HG03066 (cell line): ENCODE measurements at regions not wholly inside any gene's neighbourhood (a gene's known extent, or its start where the extent isn't known, plus 50 kb on each side); places are given as distances from the start of the nearest gene placed in this dataset.
"Not testable (repeated sequence)": the region's sequence is repeated elsewhere in the genome, so short reads cannot be mapped to it uniquely, and the experiment has no call there.

Experiments
- ATAC-seq: cut with Tn5 transposase; IDR thresholded peaks from one replicate; pipeline ENCODE4 v1.9.1; 2021; ENCODE audit warnings: low read depth; ENCODE audit not compliant: unreplicated experiment

DNA sequence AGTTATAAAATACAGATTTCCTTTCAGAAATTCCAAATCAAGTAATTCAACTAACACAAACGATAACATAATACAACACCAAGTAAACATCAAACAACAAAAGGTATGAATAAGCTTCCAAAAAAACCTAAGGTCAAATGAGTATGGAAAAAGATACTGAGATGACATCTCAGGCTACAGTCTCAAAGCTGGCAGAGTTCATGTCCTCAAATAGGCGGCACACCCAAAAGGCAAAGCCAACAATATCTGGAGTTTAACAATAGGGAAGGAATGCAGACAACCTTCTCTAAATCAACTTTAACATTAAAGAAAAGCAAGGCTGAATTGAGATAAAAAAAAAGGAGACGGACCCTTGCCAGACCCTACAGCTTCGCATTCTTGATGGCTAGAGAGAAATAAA lies 346.6 kb downstream of the RSL24D1 start:
- no peak for ATAC-seq

DNA sequence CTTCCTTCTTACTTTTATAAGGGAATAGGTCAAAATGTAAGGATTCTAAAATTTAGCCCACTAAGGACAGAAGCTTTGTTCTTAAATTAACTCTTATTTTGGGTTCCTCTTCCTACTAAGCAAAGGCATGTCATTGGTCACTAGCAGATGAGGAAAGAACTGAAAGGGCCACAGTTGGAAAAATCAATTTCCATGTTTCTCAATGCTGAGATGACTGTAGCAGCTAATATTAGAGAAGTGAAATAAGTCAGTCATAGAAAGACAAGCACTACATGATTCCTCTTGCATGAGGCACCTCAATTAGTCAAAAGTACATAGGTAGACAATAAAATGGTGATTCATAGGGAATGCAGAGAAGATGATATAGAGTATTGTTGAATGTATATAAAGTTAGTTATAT lies 353.7 kb downstream of the RSL24D1 start:
- no peak for ATAC-seq

DNA sequence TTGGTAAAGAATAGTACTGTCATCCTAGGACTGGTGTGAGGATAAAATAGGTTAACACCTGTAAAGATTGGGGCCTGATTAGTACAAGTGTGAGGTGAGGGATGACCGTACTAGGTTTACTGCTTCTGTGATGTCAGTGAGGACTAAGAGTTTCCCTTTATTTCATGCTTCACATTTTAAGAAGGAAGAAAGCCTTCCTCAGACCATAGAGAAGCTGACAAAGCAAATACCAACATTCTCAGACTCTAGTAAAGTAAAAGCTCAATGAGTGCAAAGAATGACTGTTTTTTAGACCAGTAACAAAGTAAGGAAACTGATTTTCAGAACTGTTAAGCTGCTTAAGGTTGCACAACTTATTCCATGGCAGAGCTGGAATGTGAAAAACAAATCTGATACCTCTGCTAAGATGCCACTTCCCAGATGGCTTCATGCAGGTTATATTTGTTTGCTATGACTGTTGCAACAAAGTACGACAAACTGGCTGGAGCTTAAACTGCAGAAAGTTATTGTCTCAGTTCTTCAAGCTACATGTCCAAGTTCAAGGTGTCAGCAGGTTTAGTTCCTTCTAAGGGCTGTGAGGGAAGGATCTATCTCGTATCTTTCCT lies 354.9 kb downstream of the RSL24D1 start:
- no peak for ATAC-seq

DNA sequence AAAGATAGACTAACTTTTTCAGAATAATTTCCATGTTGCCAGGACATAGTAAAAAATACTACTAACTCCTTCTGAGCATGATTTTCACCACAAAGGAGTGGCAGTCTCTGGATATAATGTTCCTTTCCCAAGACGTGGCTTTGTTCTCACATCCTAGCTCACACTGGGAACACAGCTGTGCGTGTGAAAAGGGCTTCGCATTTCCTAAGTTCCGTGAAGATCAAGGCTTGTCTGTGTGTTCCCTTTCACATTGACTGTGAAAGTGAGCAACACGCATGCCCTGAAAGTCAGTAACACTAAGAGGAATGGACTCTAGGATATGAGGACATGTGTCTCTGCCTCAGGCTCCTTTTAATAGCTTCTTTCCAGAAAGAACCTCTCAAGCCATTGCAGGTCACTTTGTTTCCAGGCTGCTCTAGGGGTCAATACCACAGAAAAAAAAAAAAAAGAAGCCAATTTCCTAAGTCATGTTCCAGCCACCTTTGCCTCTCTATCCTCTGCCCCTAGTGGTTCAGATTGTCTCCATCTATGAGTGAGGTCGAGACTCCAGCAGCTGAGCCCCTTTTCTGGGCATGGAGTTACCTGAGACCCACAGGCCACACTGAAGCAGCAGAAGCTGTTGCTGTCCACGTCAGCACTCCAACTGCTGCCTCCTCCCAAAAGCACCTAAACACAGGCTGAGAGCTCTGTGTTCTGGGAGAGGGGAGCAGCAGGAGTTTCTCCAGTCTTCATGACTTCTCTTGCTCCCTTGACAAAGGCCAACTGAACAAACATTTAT lies 355.9 kb downstream of the RSL24D1 start:
- no peak for ATAC-seq

DNA sequence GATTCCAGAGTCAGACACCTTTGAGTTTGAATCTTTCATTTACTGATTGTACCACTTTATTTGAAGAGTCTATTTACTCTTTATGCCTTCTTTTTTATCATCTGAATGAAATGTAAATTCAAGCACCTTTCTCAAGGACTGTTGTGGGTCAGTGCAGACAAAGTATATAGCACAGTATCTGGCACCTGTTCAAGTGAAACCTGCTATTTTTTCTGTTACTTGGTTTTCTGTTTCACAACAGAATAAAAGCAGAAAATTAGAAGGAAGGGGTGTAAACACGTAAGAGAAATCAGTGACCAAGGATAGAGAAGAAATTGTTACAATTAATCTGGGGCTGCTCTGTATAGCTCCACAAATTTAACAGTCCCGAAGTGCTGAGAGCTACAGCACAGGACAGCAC lies 357.4 kb downstream of the RSL24D1 start:
- ATAC-seq: no peak

DNA sequence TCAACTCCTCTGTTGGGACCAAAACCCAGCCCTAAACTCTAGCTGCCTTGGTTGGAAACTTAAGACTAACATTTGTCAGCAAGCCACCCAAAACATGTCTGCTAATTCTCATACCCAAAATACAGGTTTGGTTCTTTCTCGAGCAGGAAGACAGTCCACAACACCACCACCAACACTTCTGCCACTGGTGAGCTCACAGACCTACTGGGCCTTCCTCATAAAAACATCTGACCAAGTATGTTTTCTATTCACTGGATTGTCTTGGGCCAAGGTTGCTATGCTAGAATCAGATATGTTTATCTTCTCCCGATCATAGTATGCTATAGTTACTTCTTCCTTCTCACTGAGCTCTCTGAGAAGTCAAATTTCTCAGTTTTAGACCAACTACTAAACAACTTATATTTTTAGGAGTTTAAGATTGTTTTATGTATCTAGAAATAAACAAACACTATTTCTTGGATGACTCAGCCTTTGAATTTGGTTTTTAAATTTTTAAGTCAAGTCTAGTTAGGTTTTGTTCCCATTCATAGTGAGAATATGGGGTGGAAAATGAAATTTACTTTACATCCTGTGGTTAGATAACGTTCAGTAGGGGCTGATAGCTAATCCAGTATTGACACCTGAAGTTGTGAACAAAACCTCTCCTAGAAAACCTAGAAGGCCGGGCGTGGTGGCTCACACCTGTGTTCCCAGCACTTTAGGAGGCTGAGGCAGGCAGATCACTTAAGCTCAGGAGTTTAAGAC lies 360.5 kb downstream of the RSL24D1 start:
- peak; percentile 52 for ATAC-seq

DNA sequence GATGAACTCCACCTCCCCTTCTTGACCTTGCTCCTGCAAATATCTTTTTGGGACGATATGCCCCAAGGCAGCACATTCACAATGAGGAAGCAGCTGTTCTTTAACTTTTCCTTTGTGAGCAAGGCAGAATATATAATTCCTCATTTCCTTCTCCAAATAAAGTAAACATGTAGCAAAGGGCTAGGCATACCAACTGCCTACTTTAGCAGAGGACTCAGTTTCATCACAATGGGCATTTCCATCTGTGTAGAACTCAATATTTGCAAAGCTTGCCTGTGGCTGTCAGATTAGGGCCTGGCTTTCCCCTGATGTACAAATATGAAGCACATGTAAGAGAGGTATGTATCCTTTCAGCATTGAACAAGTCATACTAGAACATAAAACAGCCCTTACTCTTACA lies 366.9 kb downstream of the RSL24D1 start:
- no peak for ATAC-seq

DNA sequence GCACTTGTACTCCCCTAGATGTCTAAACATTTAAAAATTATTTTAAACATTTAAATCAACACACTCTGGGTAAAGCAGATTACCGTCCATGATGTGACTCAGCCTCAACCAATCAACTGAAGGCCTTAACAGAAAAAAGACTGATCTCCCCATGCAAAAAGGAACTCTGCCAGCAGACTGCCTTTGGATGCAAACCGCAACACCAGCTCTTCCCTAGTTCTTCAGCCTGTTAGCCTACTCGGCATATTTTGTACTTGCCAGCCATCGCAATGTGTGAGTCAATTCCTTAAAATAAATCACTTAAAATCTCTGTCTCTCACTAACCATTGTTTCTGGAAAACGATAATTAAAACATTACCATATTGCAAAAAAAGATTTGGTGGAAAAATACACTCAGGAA lies 375.9 kb downstream of the RSL24D1 start:
- no peak for ATAC-seq

DNA sequence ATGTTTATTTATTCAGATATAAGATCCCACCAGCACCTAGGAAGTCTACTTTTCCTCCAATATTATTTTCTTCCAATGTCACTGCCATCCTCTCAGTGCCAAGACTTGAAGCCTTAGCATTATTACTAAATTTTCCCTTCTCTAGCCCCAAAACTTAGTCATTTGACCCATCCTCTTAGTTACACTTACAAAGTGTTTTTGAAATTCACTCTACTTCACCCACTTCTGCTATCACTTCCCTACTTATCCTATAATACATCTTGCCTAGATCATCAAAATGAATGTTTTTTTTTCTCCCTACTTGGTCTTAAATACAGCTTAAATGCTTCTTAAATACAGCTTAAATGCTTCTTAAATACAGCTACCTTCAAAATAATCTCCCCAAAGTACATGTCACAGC lies 376.6 kb downstream of the RSL24D1 start:
- ATAC-seq: no peak

DNA sequence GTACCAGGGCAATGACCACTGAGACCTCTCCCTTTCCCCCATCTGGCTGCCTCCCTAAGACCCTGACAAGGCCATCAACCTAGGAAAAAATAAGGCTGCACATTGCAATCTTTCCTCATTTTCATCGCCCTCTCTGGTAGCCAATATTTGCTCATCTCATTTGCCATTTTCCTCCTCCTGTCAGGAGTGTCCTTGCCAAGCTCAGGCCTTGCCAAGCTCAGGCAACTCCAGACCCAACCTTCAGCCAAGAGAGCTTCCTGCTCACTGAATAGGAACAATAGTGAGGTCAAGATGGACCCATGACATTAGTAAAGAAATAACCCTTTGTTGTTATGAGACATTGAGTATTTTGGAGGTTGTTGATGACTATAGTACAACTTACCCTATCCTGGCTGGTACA lies 380.3 kb downstream of the RSL24D1 start:
- no peak for ATAC-seq

DNA sequence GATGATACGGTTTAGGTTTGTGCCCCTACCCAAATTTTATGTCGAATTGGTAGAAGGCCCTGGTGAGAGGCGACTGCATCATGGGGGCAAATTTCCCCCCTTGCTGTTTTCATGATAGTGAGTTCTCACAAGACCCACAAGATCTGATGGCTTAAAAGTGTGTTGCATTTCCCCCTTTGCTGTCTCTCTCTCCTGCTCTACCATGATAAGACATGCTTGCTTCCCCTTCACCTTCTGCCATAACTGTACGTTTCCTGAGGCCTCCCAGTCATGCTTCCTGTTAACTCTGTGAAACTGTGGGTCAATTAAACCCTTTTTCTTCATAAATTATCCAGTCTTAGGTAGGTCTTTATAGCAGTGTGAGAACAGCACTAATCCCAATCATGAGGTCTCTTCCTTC lies 381.2 kb downstream of the RSL24D1 start:
- ATAC-seq: no peak

DNA sequence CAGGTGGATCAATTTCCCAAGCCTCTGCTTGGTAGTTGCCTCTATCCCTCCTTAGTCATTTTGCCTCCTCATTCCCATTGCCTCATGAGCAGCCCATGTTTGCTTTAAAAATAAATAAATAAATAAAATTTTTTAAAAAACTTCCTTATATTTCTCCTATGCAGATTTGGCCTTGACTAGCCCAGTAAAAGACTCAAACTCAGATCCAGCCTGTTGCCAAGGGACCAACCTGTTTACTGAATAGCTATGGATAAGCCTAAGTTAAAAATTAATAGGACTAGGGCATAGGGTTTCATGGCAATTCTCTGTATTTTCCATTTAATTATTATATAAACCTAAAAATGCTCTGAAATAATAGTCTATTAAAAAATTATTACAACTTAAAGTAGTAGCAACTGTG lies 384.4 kb downstream of the RSL24D1 start:
- no peak for ATAC-seq

DNA sequence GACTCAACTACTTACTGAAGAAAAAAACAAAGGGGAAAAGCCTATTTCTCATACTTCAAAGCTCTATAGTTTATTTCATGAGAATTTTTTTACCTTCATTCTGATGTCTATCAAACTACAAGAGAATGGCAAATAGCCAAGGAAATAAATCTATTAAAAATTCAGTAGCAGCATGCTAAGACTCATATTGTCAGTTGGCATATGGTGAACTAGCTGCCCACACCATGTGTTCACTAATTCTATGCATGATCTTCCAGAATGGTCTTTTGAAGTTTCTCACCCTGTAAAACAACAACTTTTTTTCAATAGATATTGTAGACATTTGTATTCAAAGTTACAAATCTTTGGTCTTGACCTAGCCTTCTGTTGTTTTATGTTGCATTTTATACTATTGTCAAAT lies 386.2 kb downstream of the RSL24D1 start:
- ATAC-seq: no peak

DNA sequence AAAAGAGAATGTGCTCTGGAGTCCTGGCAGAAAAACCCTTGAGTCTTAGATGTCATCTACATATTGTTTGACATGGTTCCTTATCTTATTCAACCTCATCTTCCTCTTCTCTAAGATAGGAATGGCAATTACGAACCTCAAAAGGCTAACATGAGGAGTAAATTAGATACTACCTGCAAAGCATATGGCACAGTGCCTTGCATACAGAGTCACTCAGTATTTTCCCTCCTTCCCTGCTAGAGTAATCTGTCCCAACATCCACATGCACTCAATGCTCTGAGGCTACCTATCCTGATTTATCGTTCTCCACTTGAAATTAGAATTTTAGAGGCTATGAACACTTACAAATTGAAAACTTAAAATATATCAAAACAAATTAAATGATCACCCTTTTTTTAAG lies 386.7 kb downstream of the RSL24D1 start:
- ATAC-seq: no peak

DNA sequence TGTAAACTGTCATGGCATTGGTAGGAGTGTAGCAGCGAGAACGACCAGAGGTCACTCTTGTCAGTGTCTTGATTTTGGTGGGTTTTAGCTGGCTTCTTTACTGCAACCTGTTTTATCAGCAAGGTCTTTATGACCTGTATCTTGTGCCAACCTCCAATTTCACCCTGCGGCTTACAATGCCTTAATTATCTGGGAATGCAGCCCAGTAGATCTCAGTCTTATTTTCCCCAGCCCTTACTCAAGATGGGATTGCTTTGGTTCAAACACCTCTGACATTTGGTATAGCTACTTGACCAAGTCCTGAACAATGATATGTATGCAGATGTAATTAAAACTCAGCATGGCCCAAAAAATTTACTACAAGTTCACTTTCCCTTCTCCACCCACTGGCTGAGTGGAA lies 388.4 kb downstream of the RSL24D1 start:
- no peak for ATAC-seq

DNA sequence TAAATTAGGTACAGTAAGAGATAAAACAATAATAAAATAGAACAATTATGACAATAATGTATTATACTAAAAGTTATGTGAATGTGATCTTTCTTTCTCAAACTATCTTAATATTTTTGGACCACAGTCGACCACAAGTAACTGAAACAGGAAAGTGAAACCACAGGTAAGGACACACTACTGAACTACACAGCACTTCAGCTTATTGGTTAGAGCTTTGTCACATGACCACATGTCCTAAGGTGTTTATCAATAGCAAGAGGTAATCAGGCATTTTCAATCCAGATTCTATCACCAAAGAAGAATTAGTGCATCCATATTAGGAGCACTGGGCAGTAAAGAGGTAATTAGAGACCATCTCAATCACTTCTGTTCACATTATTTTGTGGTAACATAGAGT lies 392.8 kb downstream of the RSL24D1 start:
- ATAC-seq: peak; percentile 28

DNA sequence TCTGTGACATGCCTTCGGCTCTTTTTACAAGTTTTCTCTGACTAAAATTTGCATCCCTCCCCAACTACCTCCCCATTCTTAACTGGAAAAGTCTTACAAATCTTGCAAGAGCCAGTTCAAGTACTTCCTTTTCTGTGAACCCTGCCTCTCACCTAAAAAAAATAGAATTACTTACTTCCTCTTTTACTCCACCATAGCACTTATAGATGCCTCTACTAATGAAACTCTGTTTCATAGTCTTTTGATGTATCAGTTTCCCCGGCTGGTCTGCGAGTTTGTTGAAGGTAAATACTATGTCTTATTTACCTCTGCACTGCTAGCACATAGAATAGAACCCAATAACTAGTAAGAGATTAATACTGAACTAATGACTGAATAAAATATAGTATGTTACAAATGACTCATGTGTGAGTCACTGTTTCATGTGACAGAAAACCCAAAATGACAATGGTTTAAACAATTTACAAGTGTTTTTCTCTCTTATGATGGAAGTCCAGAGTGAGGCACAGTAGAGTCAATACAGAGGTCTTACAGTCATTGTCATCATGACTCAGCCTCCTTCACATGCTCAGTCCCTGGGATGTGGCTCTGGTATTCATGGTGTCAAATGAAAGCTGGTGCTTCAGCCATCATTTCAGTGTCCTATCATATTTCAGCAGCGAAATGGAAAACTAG lies 393.5 kb downstream of the RSL24D1 start:
- peak; percentile 79 for ATAC-seq

DNA sequence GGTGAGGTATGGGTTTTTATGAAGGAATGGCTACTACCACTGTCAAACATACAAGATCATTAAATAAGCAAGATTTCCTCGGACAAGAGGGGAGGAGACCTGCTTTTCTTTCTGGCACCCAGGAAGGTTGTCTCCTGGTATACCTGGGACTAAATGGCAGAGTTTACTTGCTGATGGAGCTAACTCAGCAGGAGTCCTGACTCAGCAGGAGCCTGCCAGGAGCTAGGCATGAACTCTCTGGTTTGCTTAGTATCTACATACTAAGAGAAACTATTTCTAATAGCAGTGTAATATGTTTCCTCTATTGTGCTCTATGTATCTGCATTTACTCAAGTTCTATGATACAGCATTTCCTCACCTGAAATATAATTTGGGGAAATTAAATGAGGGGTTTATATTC lies 404.2 kb downstream of the RSL24D1 start:
- no peak for ATAC-seq

DNA sequence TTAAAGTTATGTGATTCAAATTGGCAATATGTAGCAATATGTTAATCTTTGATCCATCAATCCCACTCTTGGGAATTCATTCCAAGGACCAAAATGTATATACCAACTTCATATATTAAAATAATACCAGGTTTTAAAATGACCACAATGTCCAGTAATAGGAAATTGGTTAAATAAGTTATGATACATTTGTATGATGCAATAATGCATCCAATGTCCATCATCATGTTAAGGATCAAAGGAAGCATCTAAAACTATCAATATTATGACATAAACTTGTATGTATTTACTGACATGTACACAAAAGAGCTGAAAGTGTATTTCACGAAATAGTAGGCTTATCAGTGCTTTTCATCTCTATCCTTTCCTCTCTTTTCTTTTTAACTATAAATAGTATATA lies 406.0 kb downstream of the RSL24D1 start:
- no peak for ATAC-seq

DNA sequence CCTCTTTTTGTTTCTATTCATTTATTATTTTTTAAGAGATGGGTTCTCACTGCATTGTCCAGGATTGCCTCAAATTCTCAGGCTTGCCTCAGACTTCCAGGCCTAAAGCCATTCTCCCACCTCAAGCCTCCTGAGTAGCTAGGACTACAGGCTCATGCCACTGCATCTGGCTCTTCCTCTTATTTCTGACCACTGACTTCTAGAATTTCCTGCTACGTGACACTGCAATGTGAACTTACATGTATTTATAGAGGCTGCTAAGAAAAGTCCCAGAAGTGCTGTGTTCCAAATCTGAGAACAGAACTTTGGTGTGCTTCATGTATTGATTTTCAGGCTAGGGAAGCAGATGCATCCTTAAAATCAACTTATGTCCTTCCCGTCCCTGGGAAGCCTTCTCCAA lies 407.4 kb downstream of the RSL24D1 start:
- ATAC-seq: no peak

DNA sequence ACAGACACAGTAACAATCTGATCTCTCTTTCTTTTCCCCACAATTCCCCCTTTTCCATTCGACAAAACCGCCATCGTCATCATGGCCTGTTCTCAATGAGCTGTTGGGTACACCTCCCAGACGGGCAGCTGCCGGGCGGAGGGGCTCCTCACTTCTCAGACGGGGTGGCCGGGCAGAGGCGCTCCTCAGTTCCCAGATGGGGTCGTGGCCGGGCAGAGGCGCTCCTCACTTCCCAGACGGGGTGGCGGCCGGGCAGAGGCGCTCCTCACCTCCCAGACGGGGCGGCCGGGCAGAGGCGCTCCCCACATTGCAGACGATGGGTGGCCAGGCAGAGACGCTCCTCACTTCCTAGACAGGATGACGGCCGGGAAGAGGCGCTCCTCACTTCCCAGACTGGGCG lies 415.5 kb downstream of the RSL24D1 start:
- not testable (repeated sequence) for ATAC-seq
